GM21619 (cell line): ENCODE measurements at regions not wholly inside any gene's neighbourhood (a gene's known extent, or its start where the extent isn't known, plus 50 kb on each side); places are given as distances from the start of the nearest gene placed in this dataset.
A peak's percentile ranks its signal among the peaks of the same experiment; 100 is the strongest.

ENCODE experiments used
- ATAC-seq: cut with Tn5 transposase; IDR thresholded peaks from one replicate; pipeline ENCODE4 v1.9.1; 2021; ENCODE audit not compliant: unreplicated experiment

DNA sequence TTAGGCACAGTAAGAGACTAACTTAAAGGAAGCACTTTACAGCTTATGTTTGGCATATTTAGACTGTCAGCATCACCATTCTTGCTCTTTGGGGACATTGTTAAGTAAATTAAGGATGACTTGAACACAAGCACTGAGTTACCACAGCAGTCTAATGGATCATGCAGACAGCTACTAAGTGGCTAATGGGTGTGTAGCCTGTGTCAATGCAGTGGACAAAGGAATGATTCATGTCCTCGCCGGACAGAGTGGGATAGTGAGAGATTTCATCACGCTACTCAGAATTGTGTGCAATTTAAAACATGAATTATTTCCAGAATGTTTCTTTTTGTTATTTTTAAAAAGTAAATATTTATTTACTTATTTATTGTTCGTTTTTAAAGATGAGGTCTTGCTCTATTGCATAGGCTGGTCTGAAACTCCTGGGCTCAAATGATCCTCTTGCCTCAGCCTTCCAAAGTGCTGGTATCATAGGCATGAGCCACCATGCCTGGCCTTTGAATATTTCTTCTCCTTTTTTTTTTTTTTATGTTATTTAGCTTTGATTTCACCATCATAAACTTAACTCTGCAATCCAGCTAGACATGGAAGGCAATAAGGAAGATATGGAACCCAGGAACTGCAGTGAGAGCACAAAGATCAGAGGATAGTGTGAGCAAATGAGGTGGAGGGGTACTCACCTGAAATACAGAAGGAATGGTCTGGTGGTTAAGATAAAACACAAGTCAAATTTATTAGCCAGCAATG, 53.0 kb upstream of the KLF4 start:
- no peak for ATAC-seq

DNA sequence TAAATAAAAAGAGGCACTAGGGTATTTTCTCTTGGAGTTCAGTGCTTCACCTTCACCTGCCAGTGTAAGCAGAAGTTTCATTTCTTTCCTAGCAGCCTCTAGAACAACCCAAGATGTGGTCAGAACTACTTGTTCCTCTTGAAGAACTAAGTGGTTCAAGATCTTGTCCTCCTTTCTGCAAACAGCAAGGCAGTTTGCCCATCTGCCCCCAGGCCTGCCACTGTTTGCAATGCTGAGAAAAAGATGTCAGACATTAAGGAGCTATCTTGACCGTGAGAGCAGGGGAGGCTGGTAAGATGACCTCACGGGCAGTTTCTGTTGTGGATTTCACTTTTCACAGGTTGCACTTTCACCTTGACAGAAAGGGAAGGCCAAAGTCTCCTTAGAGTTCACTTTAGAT, 52.0 kb upstream of the KLF4 start:
- ATAC-seq, result peak; percentile 67

DNA sequence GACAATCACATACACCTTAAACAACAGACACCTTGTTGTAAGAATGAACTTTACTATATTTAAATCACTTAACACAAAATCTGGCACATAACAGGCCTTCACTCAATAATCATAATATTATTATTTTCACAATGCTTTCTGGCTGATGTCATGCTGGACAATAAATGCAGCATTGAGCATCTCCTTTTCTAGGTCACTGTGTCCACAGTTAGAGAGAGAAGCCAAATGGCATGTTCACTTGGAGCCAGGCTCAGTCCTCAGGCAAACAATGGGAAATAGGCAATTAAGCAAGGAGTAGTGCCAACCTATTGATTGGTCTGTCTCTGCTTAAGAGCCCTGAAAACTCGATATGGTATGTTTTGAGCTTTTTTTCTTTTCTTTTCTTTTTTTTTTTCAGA, 50.6 kb upstream of the KLF4 start:
- ATAC-seq, result no peak

DNA sequence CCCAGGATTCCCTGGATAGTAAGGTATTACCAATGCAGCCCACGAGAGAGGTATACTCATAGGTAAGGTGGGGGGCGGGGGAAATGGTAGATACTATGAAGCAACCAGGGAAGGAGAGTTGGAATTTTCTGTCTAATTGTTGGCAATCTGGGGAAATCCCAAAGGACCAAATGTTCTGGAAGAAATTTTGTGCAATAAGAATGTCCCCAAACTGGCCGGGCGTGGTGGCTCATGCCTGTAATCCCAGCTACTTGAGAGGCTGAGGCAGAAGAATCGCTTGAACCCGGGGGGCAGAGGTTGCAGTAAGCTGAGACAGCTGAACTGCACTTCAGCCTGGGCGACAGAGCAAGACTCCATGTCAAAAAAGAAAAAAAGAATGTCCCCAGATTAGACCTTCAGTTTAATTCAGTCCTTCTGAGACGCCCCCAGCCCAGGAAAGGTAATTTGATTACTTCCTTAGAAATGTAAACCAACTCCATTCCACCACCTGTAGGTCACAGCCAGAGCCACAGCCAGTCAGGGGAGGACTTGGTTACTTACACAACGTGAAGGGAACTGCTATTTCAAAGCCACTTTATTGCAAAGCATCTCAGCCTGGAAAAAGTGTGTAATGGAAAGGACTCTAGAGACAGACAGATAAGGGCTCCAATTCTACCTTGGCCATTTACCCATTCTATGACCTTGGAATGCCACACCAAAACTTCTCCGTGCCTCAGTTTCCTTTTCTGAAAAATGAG, 50.0 kb upstream of the KLF4 start:
- ATAC-seq, result no peak
